ENCODE measurements at regions not wholly inside any gene's neighbourhood (a gene's known extent, or its start where the extent isn't known, plus 50 kb on each side); places are given as distances from the start of the nearest gene placed in this dataset.

- no peak for ATAC-seq
- TF ChIP-seq, protein P1, sequence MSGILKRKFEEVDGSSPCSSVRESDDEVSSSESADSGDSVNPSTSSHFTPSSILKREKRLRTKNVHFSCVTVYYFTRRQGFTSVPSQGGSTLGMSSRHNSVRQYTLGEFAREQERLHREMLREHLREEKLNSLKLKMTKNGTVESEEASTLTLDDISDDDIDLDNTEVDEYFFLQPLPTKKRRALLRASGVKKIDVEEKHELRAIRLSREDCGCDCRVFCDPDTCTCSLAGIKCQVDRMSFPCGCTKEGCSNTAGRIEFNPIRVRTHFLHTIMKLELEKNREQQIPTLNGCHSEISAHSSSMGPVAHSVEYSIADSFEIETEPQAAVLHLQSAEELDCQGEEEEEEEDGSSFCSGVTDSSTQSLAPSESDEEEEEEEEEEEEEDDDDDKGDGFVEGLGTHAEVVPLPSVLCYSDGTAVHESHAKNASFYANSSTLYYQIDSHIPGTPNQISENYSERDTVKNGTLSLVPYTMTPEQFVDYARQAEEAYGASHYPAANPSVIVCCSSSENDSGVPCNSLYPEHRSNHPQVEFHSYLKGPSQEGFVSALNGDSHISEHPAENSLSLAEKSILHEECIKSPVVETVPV (CRISPR knock-in tag; IDR thresholded peaks at IDR 0.05): no peak
- TF ChIP-seq ZC3H10 (CRISPR knock-in tag; IDR thresholded peaks at IDR 0.05): no peak
- no peak for TF ChIP-seq ARNTL (CRISPR knock-in tag; IDR thresholded peaks at IDR 0.05; ENCODE audit: borderline replicate concordance, low read depth)
- no peak for TF ChIP-seq POU6F1 (CRISPR knock-in tag; IDR thresholded peaks at IDR 0.05; ENCODE audit: borderline replicate concordance, low read depth)
- TF ChIP-seq TOX (CRISPR knock-in tag; IDR thresholded peaks at IDR 0.05; ENCODE audit: borderline replicate concordance): no peak
- no peak for TF ChIP-seq SNAI2 (CRISPR knock-in tag; IDR thresholded peaks at IDR 0.05)
- TF ChIP-seq ISL1 (CRISPR knock-in tag; IDR thresholded peaks at IDR 0.05): no peak
- TF ChIP-seq CREB5 (CRISPR knock-in tag; IDR thresholded peaks at IDR 0.05; ENCODE audit: low read depth): no peak
- TF ChIP-seq CSDC2 (CRISPR knock-in tag; IDR thresholded peaks at IDR 0.05): no peak
- no peak for TF ChIP-seq TSHZ2 (CRISPR knock-in tag; IDR thresholded peaks at IDR 0.05)
- TF ChIP-seq, protein P2, sequence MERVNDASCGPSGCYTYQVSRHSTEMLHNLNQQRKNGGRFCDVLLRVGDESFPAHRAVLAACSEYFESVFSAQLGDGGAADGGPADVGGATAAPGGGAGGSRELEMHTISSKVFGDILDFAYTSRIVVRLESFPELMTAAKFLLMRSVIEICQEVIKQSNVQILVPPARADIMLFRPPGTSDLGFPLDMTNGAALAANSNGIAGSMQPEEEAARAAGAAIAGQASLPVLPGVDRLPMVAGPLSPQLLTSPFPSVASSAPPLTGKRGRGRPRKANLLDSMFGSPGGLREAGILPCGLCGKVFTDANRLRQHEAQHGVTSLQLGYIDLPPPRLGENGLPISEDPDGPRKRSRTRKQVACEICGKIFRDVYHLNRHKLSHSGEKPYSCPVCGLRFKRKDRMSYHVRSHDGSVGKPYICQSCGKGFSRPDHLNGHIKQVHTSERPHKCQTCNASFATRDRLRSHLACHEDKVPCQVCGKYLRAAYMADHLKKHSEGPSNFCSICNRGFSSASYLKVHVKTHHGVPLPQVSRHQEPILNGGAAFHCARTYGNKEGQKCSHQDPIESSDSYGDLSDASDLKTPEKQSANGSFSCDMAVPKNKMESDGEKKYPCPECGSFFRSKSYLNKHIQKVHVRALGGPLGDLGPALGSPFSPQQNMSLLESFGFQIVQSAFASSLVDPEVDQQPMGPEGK (CRISPR knock-in tag; IDR thresholded peaks at IDR 0.05; ENCODE audit: borderline replicate concordance): no peak
- no peak for TF ChIP-seq ZNF565 (CRISPR knock-in tag; conservative IDR thresholded peaks at IDR 0.05; ENCODE audit: low read depth)
- TF ChIP-seq GLIS3 (CRISPR knock-in tag; IDR thresholded peaks at IDR 0.05): no peak
- no peak for TF ChIP-seq ZFP30 (CRISPR knock-in tag; IDR thresholded peaks at IDR 0.05)
- no peak for TF ChIP-seq OSR1 (CRISPR knock-in tag; IDR thresholded peaks at IDR 0.05)
Observed at GRCh38 chr20:60765821-60766403, 486.1 kb upstream of the CDH4 start.

DNA sequence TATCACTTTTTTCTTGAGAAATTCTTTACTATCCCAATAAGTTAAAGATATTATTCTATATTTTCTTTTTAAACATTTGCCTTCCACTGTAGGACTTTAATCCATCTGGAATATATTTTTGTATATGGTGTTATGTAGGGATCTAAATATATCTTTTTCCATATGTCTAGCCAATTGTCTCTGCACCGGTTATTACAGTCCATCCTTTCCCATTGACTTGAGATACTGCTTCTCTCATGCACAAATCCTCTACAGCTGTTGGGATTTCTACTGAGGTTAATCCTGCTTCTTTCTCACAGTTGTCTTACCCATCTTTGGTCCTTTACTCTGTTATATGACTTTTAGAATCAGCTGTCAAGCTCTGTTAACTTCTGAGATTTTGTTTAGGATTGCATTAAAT lies 483.8 kb upstream of the CDH4 start:
- ATAC-seq: no peak

More for the DNA sequence above, 483.8 kb upstream of the CDH4 start:
- TF ChIP-seq TCF4 (CRISPR knock-in tag; IDR thresholded peaks at IDR 0.05; ENCODE audit: borderline replicate concordance) (no peak), CREB5 (CRISPR knock-in tag; IDR thresholded peaks at IDR 0.05; ENCODE audit: low read depth) (no peak), ZNF8 (CRISPR knock-in tag; IDR thresholded peaks at IDR 0.05) (no peak), RARB (CRISPR knock-in tag; IDR thresholded peaks at IDR 0.05) (no peak), ESRRG (CRISPR knock-in tag; IDR thresholded peaks at IDR 0.05) (no peak), BACH2 (CRISPR knock-in tag; IDR thresholded peaks at IDR 0.05; ENCODE audit: borderline replicate concordance) (no peak), SNAI2 (CRISPR knock-in tag; IDR thresholded peaks at IDR 0.05) (no peak), ZNF70 (CRISPR knock-in tag; IDR thresholded peaks at IDR 0.05) (no peak), OSR1 (CRISPR knock-in tag; IDR thresholded peaks at IDR 0.05) (no peak)
